ENCODE measurements at regions not wholly inside any gene's neighbourhood (a gene's known extent, or its start where the extent isn't known, plus 50 kb on each side); places are given as distances from the start of the nearest gene placed in this dataset.

- DNase-seq (ENCODE audit: low read depth in 1 of 2, low spot score in 1 of 2) = no peak
- no peak for TF ChIP-seq CTCF (IDR thresholded peaks at IDR 0.05; ENCODE audit: insufficient read depth, low read length)
- no peak for TF ChIP-seq POLR2AphosphoS5 (IDR thresholded peaks at IDR 0.05; ENCODE audit: low read depth)
- TF ChIP-seq GABPA (IDR thresholded peaks at IDR 0.05; ENCODE audit: low read depth) = no peak
- no peak for TF ChIP-seq REST (IDR thresholded peaks at IDR 0.05; ENCODE audit: insufficient replicate concordance, low read depth)
- no peak for TF ChIP-seq SPI1 (IDR thresholded peaks at IDR 0.05; ENCODE audit: borderline replicate concordance, low read depth)
- Histone ChIP-seq H3K27ac (replicated peaks) (no peak overlapping the region), H3K4me3 (replicated peaks; ENCODE audit: insufficient read depth, low read length) (no peak overlapping the region), H3K27me3 (ENCODE audit: insufficient read depth, poor library complexity, severe bottlenecking) (no peaks in the 10 kb centered on the region)
Observed at GRCh38 chr16:52383119-52383518, 163.8 kb downstream of the TOX3 start.

- DNase-seq (ENCODE audit: low read depth in 1 of 2, low spot score in 1 of 2) = no peak
- Histone ChIP-seq H3K4me3 (replicated peaks; ENCODE audit: insufficient read depth, low read length) (no peak overlapping the region), H3K27me3 (ENCODE audit: insufficient read depth, poor library complexity, severe bottlenecking) (no peaks in the 10 kb centered on the region), H3K27ac (replicated peaks) (no peak overlapping the region)
- TF ChIP-seq POLR2AphosphoS5 (IDR thresholded peaks at IDR 0.05; ENCODE audit: low read depth) (no peak), CTCF (IDR thresholded peaks at IDR 0.05; ENCODE audit: insufficient read depth, low read length) (no peak), GABPA (IDR thresholded peaks at IDR 0.05; ENCODE audit: low read depth) (no peak), SPI1 (IDR thresholded peaks at IDR 0.05; ENCODE audit: borderline replicate concordance, low read depth) (no peak), REST (IDR thresholded peaks at IDR 0.05; ENCODE audit: insufficient replicate concordance, low read depth) (no peak)
Observed at GRCh38 chr16:52379551-52379950, 167.4 kb downstream of the TOX3 start.

GRCh38 chr16:52376676-52377280 is 170.2 kb downstream of the TOX3 start:
- Histone ChIP-seq H3K4me3 (replicated peaks; ENCODE audit: insufficient read depth, low read length) (no peak overlapping the region), H3K27ac (replicated peaks) (no peak overlapping the region), H3K27me3 (ENCODE audit: insufficient read depth, poor library complexity, severe bottlenecking) (no peaks in the 10 kb centered on the region)
- DNase-seq (ENCODE audit: low read depth in 1 of 2, low spot score in 1 of 2) = no peak
- TF ChIP-seq REST (IDR thresholded peaks at IDR 0.05; ENCODE audit: insufficient replicate concordance, low read depth) (no peak), GABPA (IDR thresholded peaks at IDR 0.05; ENCODE audit: low read depth) (no peak), SPI1 (IDR thresholded peaks at IDR 0.05; ENCODE audit: borderline replicate concordance, low read depth) (no peak), POLR2AphosphoS5 (IDR thresholded peaks at IDR 0.05; ENCODE audit: low read depth) (no peak), CTCF (IDR thresholded peaks at IDR 0.05; ENCODE audit: insufficient read depth, low read length) (no peak)

Data from HL-60 (cell line).